Naive thymus-derived CD4-positive, alpha-beta T cell (primary cell): ENCODE measurements at regions not wholly inside any gene's neighbourhood (a gene's known extent, or its start where the extent isn't known, plus 50 kb on each side); places are given as distances from the start of the nearest gene placed in this dataset.

Source experiments
- ATAC-seq: fragments of 150-1000 bp; cut with Tn5 transposase; 2 replicates; pipeline ENCODE4 v1.10.0; 2021; ENCODE audit warnings: mild to moderate bottlenecking, moderate library complexity
- CTCF ChIA-PET: fragments of 350-600 bp; sonication (Branson Sonifier 250); formaldehyde crosslinking; loops from one replicate; lab custom pipeline; 2021; ENCODE audit warnings: antibody characterized with exemption; lab: Charles Lee
- POLR2A ChIA-PET: fragments of 350-600 bp; sonication (Branson Sonifier 250); formaldehyde crosslinking; loops from one replicate; lab custom pipeline; 2021; ENCODE audit warnings: antibody characterized with exemption, inconsistent platforms; lab: Charles Lee
- DNase-seq, 9 donors: peaks; one replicate each; pipeline versions ENCODE4 v3.0.0 to v3.0.0-alpha.2; 2020 to 2022; ENCODE audit warnings: mixed read lengths in 1 of 9
- H3K27ac ChIP-seq: one replicate; pipeline ENCODE4 v1.7.0; 2013; ENCODE audit warnings: mild to moderate bottlenecking, low read depth, low read length, moderate library complexity
- H3K27me3 ChIP-seq, 2 donors: one replicate each; pipeline ENCODE4 v1.7.0; 2013; ENCODE audit warnings: low read length in 2 of 2, mild to moderate bottlenecking in 2 of 2, moderate library complexity in 2 of 2; ENCODE audit not compliant: control insufficient read depth in 2 of 2, insufficient read depth in 2 of 2
- H3K36me3 ChIP-seq, 3 experiments: 1 replicate in 2 of 3; 2 replicates in 1 of 3; pipeline ENCODE4 v1.7.0; 2013; ENCODE audit warnings: low read length in 3 of 3, mild to moderate bottlenecking in 3 of 3, moderate library complexity in 1 of 3; ENCODE audit not compliant: insufficient read depth in 3 of 3, control insufficient read depth in 2 of 3
- H3K4me1 ChIP-seq, 2 donors: one replicate each; pipeline ENCODE4 v1.7.0; 2013; ENCODE audit warnings: low read length in 2 of 2, mild to moderate bottlenecking in 2 of 2, moderate library complexity in 1 of 2; ENCODE audit not compliant: control insufficient read depth in 2 of 2, insufficient read depth in 2 of 2
- H3K4me3 ChIP-seq: 2 replicates; pipeline ENCODE4 v1.7.0; 2013; ENCODE audit warnings: mild to moderate bottlenecking, low read length
- H3K9me3 ChIP-seq, 3 experiments: 1 replicate in 2 of 3; 2 replicates in 1 of 3; pipeline ENCODE4 v1.7.0; 2013; ENCODE audit warnings: low read length in 3 of 3; ENCODE audit not compliant: control insufficient read depth in 2 of 3
- H3K27ac Mint-ChIP-seq, 9 donors: one replicate each; pipeline ENCODE4 v1.8.0; 2020 to 2022; ENCODE audit warnings: mixed read lengths in 9 of 9, mild to moderate bottlenecking in 8 of 9, moderate library complexity in 5 of 9, inconsistent platforms in 2 of 9
- H3K27me3 Mint-ChIP-seq, 5 donors: one replicate each; pipeline ENCODE4 v1.8.0; 2021 to 2022; ENCODE audit warnings: mixed read lengths in 5 of 5, mild to moderate bottlenecking in 1 of 5
- H3K36me3 Mint-ChIP-seq, 5 donors: one replicate each; pipeline ENCODE4 v1.8.0; 2020 to 2022; ENCODE audit warnings: mixed read lengths in 5 of 5, mild to moderate bottlenecking in 3 of 5, inconsistent platforms in 1 of 5
- H3K4me1 Mint-ChIP-seq, 7 donors: one replicate each; pipeline ENCODE4 v1.8.0; 2020 to 2022; ENCODE audit warnings: mixed read lengths in 7 of 7, mild to moderate bottlenecking in 3 of 7, inconsistent platforms in 1 of 7
- H3K4me3 Mint-ChIP-seq, 10 donors: one replicate each; pipeline ENCODE4 v1.8.0; 2020 to 2022; ENCODE audit warnings: mild to moderate bottlenecking in 10 of 10, mixed read lengths in 10 of 10, moderate library complexity in 6 of 10, inconsistent platforms in 2 of 10
- H3K9me3 Mint-ChIP-seq, 11 donors: one replicate each; pipeline ENCODE4 v1.8.0; 2020 to 2022; ENCODE audit warnings: mixed read lengths in 11 of 11, mild to moderate bottlenecking in 4 of 11, inconsistent platforms in 1 of 11, moderate library complexity in 1 of 11
- intact Hi-C, 2 donors: fragments of 100-400 bp; cut with micrococcal nuclease; formaldehyde crosslinking; loops; one replicate each; pipeline ENCODE4 v1.15.1; 2023

- ATAC-seq (no peak), DNase-seq (no peak)
- peaks cover 0 to 14% (median 7%) of the 10 kb centered on the region in 11 donors for H3K9me3 Mint-ChIP-seq
- H3K4me3 Mint-ChIP-seq: no peak overlapping the region
- H3K4me3 ChIP-seq: no peak overlapping the region
- H3K27ac ChIP-seq: no peak overlapping the region
- no peaks in the 10 kb centered on the region for H3K36me3 Mint-ChIP-seq
- no peak overlapping the region for H3K27ac Mint-ChIP-seq
- ChIA-PET POLR2A (no interaction called here), CTCF (no interaction called here)
- H3K4me1 Mint-ChIP-seq: no peaks in the 10 kb centered on the region
- no peaks in the 10 kb centered on the region for H3K27me3 Mint-ChIP-seq
- H3K9me3 ChIP-seq: peaks cover 0 to 4% (median 0%) of the 10 kb centered on the region in 3 experiments
- no peaks in the 10 kb centered on the region for H3K36me3 ChIP-seq
- no peaks in the 10 kb centered on the region for H3K4me1 ChIP-seq
- H3K27me3 ChIP-seq: no peaks in the 10 kb centered on the region
- intact Hi-C loops: no loop called here
Measured at GRCh38 chr12:78759367-78759766, 105.2 kb upstream of the SYT1 start.

- POLR2A ChIA-PET: no interaction called here
- intact Hi-C loops: no loop called here
- Histone ChIP-seq H3K36me3 (no peaks in the 10 kb centered on the region), H3K9me3 (peaks cover 0 to 4% (median 0%) of the 10 kb centered on the region in 3 experiments), H3K4me3 (no peak overlapping the region), H3K4me1 (no peaks in the 10 kb centered on the region), H3K27ac (no peak overlapping the region), H3K27me3 (no peaks in the 10 kb centered on the region)
- CTCF ChIA-PET: no interaction called here
- Mint-ChIP-seq H3K4me1 (no peaks in the 10 kb centered on the region), H3K27ac (no peak overlapping the region), H3K27me3 (no peaks in the 10 kb centered on the region), H3K36me3 (no peaks in the 10 kb centered on the region), H3K4me3 (no peak overlapping the region), H3K9me3 (peaks cover 0 to 13% (median 6%) of the 10 kb centered on the region in 11 donors)
- DNase-seq (no peak), ATAC-seq (no peak)
Measured at GRCh38 chr12:78760906-78761305, 103.7 kb upstream of the SYT1 start.

- Mint-ChIP-seq H3K27ac (no peak overlapping the region), H3K27me3 (no peaks in the 10 kb centered on the region), H3K4me1 (no peaks in the 10 kb centered on the region), H3K4me3 (no peak overlapping the region), H3K36me3 (no peaks in the 10 kb centered on the region), H3K9me3 (peaks cover 0 to 19% (median 3%) of the 10 kb centered on the region in 11 donors)
- ATAC-seq (no peak), DNase-seq (no peak)
- POLR2A ChIA-PET: no interaction called here
- Histone ChIP-seq H3K9me3 (no peaks in the 10 kb centered on the region), H3K4me1 (no peaks in the 10 kb centered on the region), H3K27ac (no peak overlapping the region), H3K27me3 (no peaks in the 10 kb centered on the region), H3K4me3 (no peak overlapping the region), H3K36me3 (no peaks in the 10 kb centered on the region)
- CTCF ChIA-PET: no interaction called here
- intact Hi-C loops: no loop called here
Measured at GRCh38 chr12:78764913-78765312, 99.7 kb upstream of the SYT1 start.

GRCh38 chr12:78767264-78767981, 97.2 kb upstream of the SYT1 start:
- Histone ChIP-seq H3K36me3 (no peaks in the 10 kb centered on the region), H3K4me1 (no peaks in the 10 kb centered on the region), H3K4me3 (no peak overlapping the region), H3K27ac (no peak overlapping the region), H3K27me3 (no peaks in the 10 kb centered on the region), H3K9me3 (no peaks in the 10 kb centered on the region)
- no peaks in the 10 kb centered on the region for H3K36me3 Mint-ChIP-seq
- CTCF ChIA-PET: no interaction called here
- ATAC-seq: no peak
- intact Hi-C loops: no loop called here
- H3K9me3 Mint-ChIP-seq: peaks cover 0 to 29% (median 2%) of the 10 kb centered on the region in 11 donors
- no peak overlapping the region for H3K4me3 Mint-ChIP-seq
- no peak for DNase-seq
- H3K27ac Mint-ChIP-seq: no peak overlapping the region
- no peaks in the 10 kb centered on the region for H3K27me3 Mint-ChIP-seq
- POLR2A ChIA-PET: no interaction called here
- H3K4me1 Mint-ChIP-seq: no peaks in the 10 kb centered on the region

- H3K9me3 Mint-ChIP-seq: peaks cover 0 to 12% (median 0%) of the 10 kb centered on the region in 11 donors
- intact Hi-C loops: no loop called here
- no peak for ATAC-seq
Measured at GRCh38 chr12:78778339-78778738, 86.2 kb upstream of the SYT1 start.

GRCh38 chr12:78787576-78787975, 77.0 kb upstream of the SYT1 start:
- Histone ChIP-seq H3K4me1 (no peaks in the 10 kb centered on the region), H3K36me3 (no peaks in the 10 kb centered on the region), H3K27me3 (no peaks in the 10 kb centered on the region), H3K27ac (no peak overlapping the region), H3K4me3 (no peak overlapping the region), H3K9me3 (no peaks in the 10 kb centered on the region)
- H3K27ac Mint-ChIP-seq: no peak overlapping the region
- intact Hi-C loops: no loop called here
- peaks cover 0 to 11% (median 5%) of the 10 kb centered on the region in 11 donors for H3K9me3 Mint-ChIP-seq
- POLR2A ChIA-PET: no interaction called here
- CTCF ChIA-PET: no interaction called here
- no peak for DNase-seq
- ATAC-seq: no peak
- H3K4me1 Mint-ChIP-seq: no peaks in the 10 kb centered on the region
- no peaks in the 10 kb centered on the region for H3K36me3 Mint-ChIP-seq
- H3K4me3 Mint-ChIP-seq: no peak overlapping the region
- no peaks in the 10 kb centered on the region for H3K27me3 Mint-ChIP-seq

More at GRCh38 chr12:78778339-78778738, 86.2 kb upstream of the SYT1 start:
- CTCF ChIA-PET: no interaction called here
- Histone ChIP-seq H3K27me3 (no peaks in the 10 kb centered on the region), H3K27ac (no peak overlapping the region), H3K9me3 (no peaks in the 10 kb centered on the region), H3K4me1 (no peaks in the 10 kb centered on the region), H3K36me3 (no peaks in the 10 kb centered on the region), H3K4me3 (no peak overlapping the region)
- POLR2A ChIA-PET: no interaction called here
- no peaks in the 10 kb centered on the region for H3K36me3 Mint-ChIP-seq
- H3K4me3 Mint-ChIP-seq: no peak overlapping the region
- DNase-seq: no peak
- H3K27me3 Mint-ChIP-seq: no peaks in the 10 kb centered on the region
- H3K27ac Mint-ChIP-seq: no peak overlapping the region
- H3K4me1 Mint-ChIP-seq: no peaks in the 10 kb centered on the region

GRCh38 chr12:78790148-78790547, 74.4 kb upstream of the SYT1 start:
- intact Hi-C loops: no loop called here
- CTCF ChIA-PET: no interaction called here
- Mint-ChIP-seq H3K4me1 (no peaks in the 10 kb centered on the region), H3K36me3 (peaks cover 0 to 3% (median 0%) of the 10 kb centered on the region in 5 donors), H3K9me3 (peaks cover 0 to 24% (median 4%) of the 10 kb centered on the region in 11 donors), H3K27me3 (no peaks in the 10 kb centered on the region), H3K4me3 (no peak overlapping the region), H3K27ac (no peak overlapping the region)
- Histone ChIP-seq H3K4me1 (no peaks in the 10 kb centered on the region), H3K27ac (no peak overlapping the region), H3K9me3 (no peaks in the 10 kb centered on the region), H3K4me3 (no peak overlapping the region), H3K27me3 (no peaks in the 10 kb centered on the region), H3K36me3 (no peaks in the 10 kb centered on the region)
- POLR2A ChIA-PET: no interaction called here
- DNase-seq: no peak
- no peak for ATAC-seq
